Aorta (tissue), 5 donors: ENCODE measurements at regions not wholly inside any gene's neighbourhood (a gene's known extent, or its start where the extent isn't known, plus 50 kb on each side); places are given as distances from the start of the nearest gene placed in this dataset.
"Not testable (repeated sequence)": the region's sequence is repeated elsewhere in the genome, so short reads cannot be mapped to it uniquely, and the experiment has no call there.

ENCODE experiments used
- ATAC-seq: fragments of 200-7000 bp; cut with Tn5 transposase; one replicate; pipeline ENCODE4 v1.9.1; 2022; ENCODE audit warnings: moderate library complexity; ENCODE audit not compliant: low FRiP score
- DNase-seq, 2 donors: peaks; one replicate each; pipeline ENCODE4 v3.0.0-alpha.2; 2020
- H3K27ac ChIP-seq, 2 donors: one replicate each; pipeline ENCODE4 v1.5.1; 2013; ENCODE audit warnings: low read length in 2 of 2, mild to moderate bottlenecking in 2 of 2, moderate library complexity in 2 of 2, control low read depth in 1 of 2, inconsistent platforms in 1 of 2, low read depth in 1 of 2
- H3K27me3 ChIP-seq, 2 donors: one replicate each; pipeline ENCODE4 v1.6.1; 2013; ENCODE audit warnings: control low read depth in 1 of 2, low read length in 1 of 2, mild to moderate bottlenecking in 1 of 2, moderate library complexity in 1 of 2; ENCODE audit not compliant: insufficient read depth in 2 of 2, control insufficient read depth in 1 of 2
- H3K36me3 ChIP-seq, 2 donors: one replicate each; pipeline ENCODE4 v1.6.1; 2013; ENCODE audit warnings: control low read depth in 1 of 2, low read length in 1 of 2, mild to moderate bottlenecking in 1 of 2; ENCODE audit not compliant: insufficient read depth in 2 of 2, control insufficient read depth in 1 of 2
- H3K4me1 ChIP-seq, 2 donors: one replicate each; pipeline ENCODE4 v1.6.1; 2013; ENCODE audit warnings: low read length in 2 of 2, control low read depth in 1 of 2, mild to moderate bottlenecking in 1 of 2, moderate library complexity in 1 of 2; ENCODE audit not compliant: insufficient read depth in 2 of 2, control insufficient read depth in 1 of 2
- H3K4me3 ChIP-seq, 2 donors: one replicate each; pipeline ENCODE4 v1.5.1; 2013; ENCODE audit warnings: low read length in 2 of 2, control low read depth in 1 of 2, mild to moderate bottlenecking in 1 of 2
- H3K9me3 ChIP-seq: one replicate; pipeline ENCODE4 v1.6.1; 2013; ENCODE audit warnings: mild to moderate bottlenecking, low read length; ENCODE audit not compliant: control insufficient read depth
- WGBS, 2 donors: extraction: QIAGEN DNeasy Blood & Tissue Kit; methylation state at CpG; one replicate each; pipeline ENCODE4 v1.1.7; 2013; 5-methylcytosine and 5-hydroxymethylcytosine counted together
- intact Hi-C, 2 donors: fragments of 100-400 bp; cut with DNase I; formaldehyde crosslinking; loops; one replicate each; pipeline versions ENCODE4 v1.14.2 to v1.15.0; 2022
- donor health status: healthy with polysubstance abuse.
- donor health status: Bipolar disorder and iron deficiency.
- donor health status: DM: no; HTN: no; CAD: no.
- donor health status: DM: no; HTN: no; CAD: no.
- donor health status: DM: yes; HTN: yes; CAD: no.

GRCh38 chr1:195686764-195687163 lies 921.5 kb downstream of the KCNT2 start:
- ATAC-seq: no peak
- intact Hi-C loops: no loop called here
- Histone ChIP-seq H3K4me1 (no peaks in the 10 kb centered on the region), H3K4me3 (no peak overlapping the region), H3K27ac (no peak overlapping the region), H3K27me3 (no peaks in the 10 kb centered on the region), H3K36me3 (no peaks in the 10 kb centered on the region), H3K9me3 (no peaks in the 10 kb centered on the region)
- 16 to 19% methylated on average over 3 of the region's 3 CpGs for WGBS, 2 donors
- DNase-seq: no peak

- Histone ChIP-seq H3K9me3 (peaks cover 2% of the 10 kb centered on the region), H3K27me3 (no peaks in the 10 kb centered on the region), H3K4me3 (no peak overlapping the region), H3K27ac (no peak overlapping the region), H3K36me3 (no peaks in the 10 kb centered on the region), H3K4me1 (no peaks in the 10 kb centered on the region)
- DNase-seq (no peak), ATAC-seq (no peak)
- WGBS, 2 donors: 86 to 95% methylated on average over 1 of the region's 1 CpG
- intact Hi-C loops: no loop called here
Observed at GRCh38 chr1:195664628-195665027, 943.6 kb downstream of the KCNT2 start.

DNA sequence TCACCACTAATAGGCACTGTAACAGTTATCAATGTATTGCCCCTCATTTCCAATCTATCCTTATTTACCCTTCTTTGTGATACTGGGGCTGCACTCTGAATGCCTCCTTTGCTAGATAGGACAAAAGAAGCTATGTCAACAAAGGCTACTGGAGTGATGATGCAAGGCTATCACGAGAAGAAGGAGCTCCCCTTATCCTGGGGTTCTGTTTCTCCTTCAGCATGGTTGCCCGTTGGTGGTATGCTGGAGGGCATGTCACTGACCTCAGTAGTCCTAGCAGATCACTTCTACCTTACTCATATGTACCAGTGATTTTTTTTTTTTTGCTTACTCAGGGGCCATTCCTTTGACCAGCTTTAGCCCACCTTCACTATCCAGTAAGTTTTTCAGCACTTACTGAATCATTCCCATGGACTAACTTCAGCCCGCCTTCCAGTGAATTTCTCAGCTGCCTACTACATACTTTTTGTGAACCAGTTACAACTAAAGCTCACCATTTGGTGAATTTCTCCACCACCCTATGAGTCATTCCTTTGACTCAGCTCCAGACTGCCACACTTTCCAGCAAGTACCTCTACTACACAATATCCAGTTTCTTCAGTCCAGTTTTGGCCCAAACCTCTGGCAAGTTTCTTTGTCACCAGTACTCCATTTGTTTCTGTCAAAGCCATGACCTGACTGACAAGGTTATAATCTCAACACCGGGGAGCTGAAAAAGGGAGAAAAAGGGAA lies 944.5 kb downstream of the KCNT2 start:
- H3K36me3 ChIP-seq: no peaks in the 10 kb centered on the region
- peaks cover 2% of the 10 kb centered on the region for H3K9me3 ChIP-seq
- WGBS, 2 donors: 82 to 86% methylated on average over 4 of the region's 4 CpGs
- no peak overlapping the region for H3K4me3 ChIP-seq
- no peak overlapping the region for H3K27ac ChIP-seq
- ATAC-seq: no peak
- no peak for DNase-seq
- no peaks in the 10 kb centered on the region for H3K4me1 ChIP-seq
- H3K27me3 ChIP-seq: no peaks in the 10 kb centered on the region
- intact Hi-C loops: no loop called here

DNA sequence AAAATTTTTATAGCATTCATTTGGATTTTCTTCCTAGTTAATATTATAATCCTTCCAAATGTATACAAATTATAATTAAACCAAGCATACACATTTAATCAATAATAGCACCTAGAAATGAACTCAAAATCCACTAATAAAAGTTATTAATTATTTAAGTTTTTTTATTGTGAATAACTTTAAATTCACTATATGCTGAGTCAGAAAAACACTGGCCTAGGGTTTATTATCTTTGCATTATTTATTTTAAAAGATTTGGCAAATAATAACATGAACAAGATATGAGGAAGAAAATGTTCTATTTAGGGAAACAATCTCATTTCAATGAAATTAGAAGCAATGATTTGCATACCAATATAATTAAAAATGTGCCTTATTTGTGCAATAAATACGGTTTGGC lies 951.5 kb downstream of the KCNT2 start:
- intact Hi-C loops: no loop called here
- H3K9me3 ChIP-seq: peaks cover 2% of the 10 kb centered on the region
- no peak overlapping the region for H3K4me3 ChIP-seq
- H3K27me3 ChIP-seq: no peaks in the 10 kb centered on the region
- no peak overlapping the region for H3K27ac ChIP-seq
- WGBS, 2 donors: 84 to 85% methylated on average over 1 of the region's 1 CpG
- no peaks in the 10 kb centered on the region for H3K4me1 ChIP-seq
- DNase-seq (no peak), ATAC-seq (no peak)
- no peaks in the 10 kb centered on the region for H3K36me3 ChIP-seq

DNA sequence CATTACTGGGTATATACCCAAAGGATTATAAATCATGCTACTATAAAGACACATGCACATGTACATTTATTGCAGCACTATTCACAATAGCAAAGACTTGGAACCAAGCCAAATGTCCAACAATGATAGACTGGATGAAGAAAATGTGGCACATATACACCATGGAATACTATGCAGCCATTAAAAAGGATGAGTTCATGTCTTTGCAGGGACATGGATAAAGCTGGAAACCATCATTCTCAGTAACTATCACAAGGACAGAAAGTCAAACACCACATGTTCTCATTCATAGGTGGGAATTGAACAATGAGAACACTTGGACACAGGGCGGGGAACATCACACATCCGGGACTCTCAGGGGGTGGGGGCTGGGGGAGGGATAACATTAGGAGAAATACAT lies 959.4 kb downstream of the KCNT2 start:
- H3K36me3 ChIP-seq, H3K27me3 ChIP-seq, H3K4me1 ChIP-seq, H3K9me3 ChIP-seq, H3K27ac ChIP-seq, H3K4me3 ChIP-seq, DNase-seq, ATAC-seq, intact Hi-C loops: not testable (repeated sequence)
- 93 to 94% methylated on average over 2 of the region's 2 CpGs for WGBS, 2 donors

DNA sequence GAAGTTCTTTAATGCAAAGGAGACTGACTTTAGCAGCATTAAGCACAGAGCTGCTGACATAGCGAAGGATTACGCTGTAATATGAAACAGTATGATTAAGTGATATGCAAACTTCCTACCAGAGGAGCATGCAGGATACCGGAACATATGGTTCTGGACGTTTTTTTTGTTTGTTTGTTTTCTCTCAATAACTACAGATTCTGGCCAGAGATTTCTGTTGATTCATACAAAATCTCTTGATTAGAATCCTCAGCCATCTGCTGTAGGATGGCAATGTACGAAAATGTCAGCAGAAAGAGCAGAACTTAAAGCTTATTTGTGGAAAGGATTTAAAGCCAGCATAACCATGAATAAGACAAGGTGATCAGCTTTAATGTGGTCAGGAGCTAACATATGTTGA lies 970.7 kb downstream of the KCNT2 start:
- Histone ChIP-seq H3K27ac (no peak overlapping the region), H3K4me3 (no peak overlapping the region), H3K36me3 (no peaks in the 10 kb centered on the region), H3K9me3 (no peaks in the 10 kb centered on the region), H3K27me3 (no peaks in the 10 kb centered on the region), H3K4me1 (no peaks in the 10 kb centered on the region)
- ATAC-seq (no peak), DNase-seq (no peak)
- 40 to 42% methylated on average over 5 of the region's 5 CpGs for WGBS, 2 donors
- intact Hi-C loops: no loop called here

DNA sequence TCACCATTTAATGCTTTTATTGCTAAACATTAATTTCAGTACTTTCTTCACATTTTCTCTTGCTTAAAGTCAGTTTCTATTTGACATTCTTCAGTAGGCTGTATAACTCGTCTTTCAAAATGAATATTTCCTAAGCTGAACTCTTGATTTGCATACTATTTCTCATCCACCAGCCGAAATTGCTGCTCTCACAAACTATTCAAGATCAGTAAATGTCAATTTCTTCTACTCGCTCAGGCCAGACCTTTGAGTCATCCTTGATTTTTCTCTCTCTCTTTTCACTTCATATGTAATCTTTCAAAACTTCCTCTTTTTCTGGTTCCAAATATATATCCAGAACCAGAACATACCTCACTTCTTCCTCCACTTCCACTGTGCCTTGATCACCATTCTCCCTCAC lies 990.0 kb downstream of the KCNT2 start:
- Histone ChIP-seq H3K36me3 (no peaks in the 10 kb centered on the region), H3K9me3 (peaks cover 2% of the 10 kb centered on the region), H3K27ac (no peak overlapping the region), H3K4me3 (no peak overlapping the region), H3K27me3 (no peaks in the 10 kb centered on the region), H3K4me1 (no peaks in the 10 kb centered on the region)
- ATAC-seq (no peak), DNase-seq (no peak)
- WGBS, 2 donors: 75 to 79% methylated on average over 3 of the region's 3 CpGs
- intact Hi-C loops: no loop called here

DNA sequence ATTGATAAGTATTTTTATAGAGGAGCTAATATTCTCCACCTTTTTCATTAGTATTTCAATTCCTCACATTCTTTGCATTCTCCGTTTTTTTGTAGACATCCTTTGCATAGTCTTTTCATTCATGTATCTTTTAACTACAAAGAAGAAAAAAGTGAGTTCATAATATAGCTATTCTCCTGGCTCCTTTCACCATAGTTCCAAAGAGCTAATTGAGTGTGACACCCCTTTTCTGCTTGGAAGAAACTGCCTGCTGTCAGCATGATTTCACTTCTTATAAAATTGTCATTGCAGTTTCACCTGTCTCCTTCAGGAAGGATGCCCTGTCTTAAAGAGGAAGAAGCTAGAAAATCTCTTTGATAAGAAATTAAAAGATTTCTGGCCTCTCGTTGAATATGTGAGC lies 991.1 kb downstream of the KCNT2 start:
- WGBS, 2 donors: 59 to 69% methylated on average over 2 of the region's 2 CpGs
- no peak overlapping the region for H3K4me3 ChIP-seq
- peaks cover 1% of the 10 kb centered on the region for H3K9me3 ChIP-seq
- DNase-seq (no peak), ATAC-seq (no peak)
- H3K4me1 ChIP-seq: no peaks in the 10 kb centered on the region
- no peaks in the 10 kb centered on the region for H3K27me3 ChIP-seq
- intact Hi-C loops: no loop called here
- H3K36me3 ChIP-seq: no peaks in the 10 kb centered on the region
- no peak overlapping the region for H3K27ac ChIP-seq

GRCh38 chr1:195608883-195609282 lies 999.4 kb downstream of the KCNT2 start:
- WGBS, 2 donors: 87 to 93% methylated on average over 1 of the region's 1 CpG
- no peak overlapping the region for H3K27ac ChIP-seq
- no peaks in the 10 kb centered on the region for H3K4me1 ChIP-seq
- H3K27me3 ChIP-seq: no peaks in the 10 kb centered on the region
- no peak for ATAC-seq
- intact Hi-C loops: no loop called here
- H3K9me3 ChIP-seq: no peaks in the 10 kb centered on the region
- DNase-seq: no peak
- H3K36me3 ChIP-seq: no peaks in the 10 kb centered on the region
- H3K4me3 ChIP-seq: no peak overlapping the region
